GM18858 (cell line): ENCODE measurements at regions not wholly inside any gene's neighbourhood (a gene's known extent, or its start where the extent isn't known, plus 50 kb on each side); places are given as distances from the start of the nearest gene placed in this dataset.

Experiments used
- ATAC-seq: cut with Tn5 transposase; IDR thresholded peaks from one replicate; pipeline ENCODE4 v1.9.1; 2021; ENCODE audit not compliant: unreplicated experiment

DNA sequence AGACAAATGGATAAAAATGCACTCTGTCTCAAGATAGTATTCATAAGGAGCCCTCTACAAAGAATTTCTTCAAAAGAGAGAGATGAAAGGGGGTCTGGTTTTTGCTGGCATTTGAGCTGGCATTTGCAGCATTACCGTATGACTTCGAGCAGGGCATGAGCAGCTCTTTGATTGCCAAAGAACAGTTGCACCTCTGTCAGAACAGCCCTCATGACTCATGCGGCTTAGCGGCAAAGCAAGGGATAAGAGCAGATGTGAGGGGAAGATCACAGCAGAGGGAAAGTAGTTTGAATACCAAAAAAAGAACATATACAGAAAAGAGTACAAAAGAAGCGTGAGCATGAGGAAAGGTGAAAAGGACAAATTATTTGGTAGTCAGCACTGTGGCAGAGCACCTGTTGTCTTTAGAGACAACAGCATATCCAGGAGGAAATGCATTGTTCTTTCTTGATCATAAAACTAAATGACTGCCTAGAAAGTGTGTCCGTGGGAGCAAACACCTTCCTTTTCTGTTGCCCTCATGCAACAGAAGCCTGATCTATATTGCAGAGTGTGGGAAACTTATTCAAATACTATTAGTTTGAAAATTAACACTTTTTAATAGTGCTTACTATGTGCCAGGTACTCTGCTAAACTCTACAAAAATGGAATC, 80.5 kb upstream of the SLC24A5 start:
- ATAC-seq = no peak

DNA sequence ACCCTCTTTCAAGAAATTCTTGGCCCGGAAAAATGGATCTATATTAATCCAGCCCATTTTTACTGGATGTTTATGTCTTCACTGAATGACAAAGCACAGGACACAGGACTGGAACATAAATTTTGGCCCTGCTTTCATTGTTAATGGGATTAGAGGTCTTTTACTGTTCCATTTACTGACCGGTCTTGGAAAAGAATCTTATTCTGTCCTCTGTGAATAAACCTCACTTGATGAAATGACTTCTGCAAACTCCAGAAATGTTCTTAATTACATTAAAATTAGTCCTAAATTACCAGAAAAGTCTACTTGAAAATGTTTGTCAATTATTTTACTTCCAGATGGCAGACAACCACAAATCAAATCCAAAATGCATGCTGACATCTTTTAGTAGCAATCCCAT, 79.3 kb upstream of the SLC24A5 start:
- no peak for ATAC-seq

DNA sequence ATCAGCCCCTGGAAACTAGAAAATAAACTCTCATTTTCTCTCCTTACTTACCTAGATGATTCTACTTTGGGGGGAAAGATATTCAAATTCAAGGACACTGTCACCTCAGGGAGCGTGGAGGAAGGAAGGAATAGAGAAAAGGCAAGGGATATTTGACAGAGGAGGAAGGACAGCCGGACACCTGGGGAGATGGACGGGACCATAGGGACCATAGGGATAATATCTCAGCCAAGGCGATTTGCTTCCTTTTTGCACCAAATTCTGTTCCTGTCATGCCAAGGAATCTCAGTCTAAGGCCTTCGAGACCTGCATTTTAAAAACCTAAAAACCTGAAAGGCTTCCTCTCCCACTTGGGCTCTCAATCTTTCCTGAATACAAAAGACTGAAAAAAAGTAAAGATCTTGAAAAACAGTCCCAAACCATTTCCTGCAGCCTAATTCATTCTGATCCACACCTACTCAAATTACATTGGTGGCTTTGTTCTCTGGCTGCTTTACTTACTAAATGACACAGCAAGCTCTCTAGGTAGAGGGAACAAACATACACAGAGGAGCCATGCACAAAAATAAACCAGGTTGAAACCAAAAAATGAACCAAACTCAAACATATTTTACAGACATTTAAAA, 73.9 kb upstream of the SLC24A5 start:
- no peak for ATAC-seq

DNA sequence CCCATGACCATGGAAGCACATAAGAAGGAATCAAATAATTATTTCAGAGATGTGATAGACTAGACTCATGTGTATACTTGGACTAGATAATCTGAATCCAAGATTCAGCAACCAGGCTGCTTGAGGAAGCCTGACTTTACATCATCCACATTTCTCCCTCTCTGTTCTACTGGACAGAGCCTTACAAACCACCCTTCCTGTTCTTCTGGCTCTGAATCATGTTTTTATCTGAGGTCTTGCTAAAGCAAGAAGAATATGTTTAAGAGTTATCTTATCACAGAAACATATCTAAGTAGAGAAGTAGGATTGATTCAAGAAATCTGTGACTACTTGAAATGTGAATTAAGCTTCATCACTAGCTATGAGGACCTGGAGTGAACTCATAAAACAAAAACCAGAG, 71.1 kb upstream of the SLC24A5 start:
- ATAC-seq = no peak

DNA sequence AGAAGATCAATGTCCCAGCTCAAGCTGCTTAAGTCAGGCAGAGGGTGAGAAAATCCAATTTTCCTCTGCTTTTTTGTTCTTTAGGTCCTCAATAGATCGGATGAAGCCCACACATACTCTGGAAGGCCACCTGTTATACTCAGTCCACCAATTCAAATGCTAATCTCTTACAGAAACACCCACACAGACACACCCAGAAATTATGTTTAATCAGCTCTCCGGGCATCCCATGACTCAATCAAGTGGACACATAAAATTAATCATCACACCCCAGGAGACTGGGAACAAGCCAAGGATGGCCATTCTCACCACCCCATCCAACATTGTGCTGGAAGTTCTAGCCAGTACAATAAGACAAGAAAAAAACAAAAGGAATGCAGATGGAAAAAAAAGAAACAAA, 67.8 kb upstream of the SLC24A5 start:
- no peak for ATAC-seq

DNA sequence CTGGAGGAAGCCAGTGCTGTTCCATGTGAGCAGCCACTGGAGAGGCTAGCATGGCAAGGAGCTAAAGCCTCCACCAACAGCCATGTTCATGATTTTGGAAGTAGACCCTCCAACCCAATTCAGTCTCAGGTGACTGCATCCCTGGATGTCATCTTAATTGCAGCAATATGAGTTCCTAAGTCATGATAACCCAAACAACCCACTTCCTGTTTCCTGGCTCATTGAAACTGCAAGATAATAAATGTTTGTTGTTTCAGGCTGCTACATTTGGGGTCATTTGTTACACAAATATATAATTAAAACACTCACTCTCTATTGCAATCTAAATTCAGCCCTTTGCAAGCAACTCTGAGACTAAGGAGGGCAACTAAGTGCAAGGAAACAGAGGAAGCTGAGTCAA, 62.4 kb upstream of the SLC24A5 start:
- no peak for ATAC-seq

DNA sequence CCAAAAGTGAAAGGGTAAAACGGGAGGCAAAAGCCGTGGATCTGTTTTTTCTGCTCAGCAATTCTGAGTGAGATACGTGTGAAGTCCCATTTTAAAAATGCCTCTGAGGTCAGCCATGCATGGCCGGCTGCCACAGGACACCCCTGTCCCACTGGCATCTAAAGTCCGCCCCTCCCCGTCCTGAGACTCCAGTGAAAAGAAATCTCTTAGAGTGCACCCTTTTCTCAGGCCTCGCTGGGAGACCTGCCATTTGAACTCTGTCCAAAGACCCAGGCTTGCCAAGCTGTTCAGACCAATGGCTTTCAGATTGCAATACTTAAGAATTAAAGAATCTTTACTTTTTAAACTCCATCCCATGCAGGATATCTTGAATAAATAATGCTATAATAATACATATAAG, 61.0 kb upstream of the SLC24A5 start:
- ATAC-seq = no peak

DNA sequence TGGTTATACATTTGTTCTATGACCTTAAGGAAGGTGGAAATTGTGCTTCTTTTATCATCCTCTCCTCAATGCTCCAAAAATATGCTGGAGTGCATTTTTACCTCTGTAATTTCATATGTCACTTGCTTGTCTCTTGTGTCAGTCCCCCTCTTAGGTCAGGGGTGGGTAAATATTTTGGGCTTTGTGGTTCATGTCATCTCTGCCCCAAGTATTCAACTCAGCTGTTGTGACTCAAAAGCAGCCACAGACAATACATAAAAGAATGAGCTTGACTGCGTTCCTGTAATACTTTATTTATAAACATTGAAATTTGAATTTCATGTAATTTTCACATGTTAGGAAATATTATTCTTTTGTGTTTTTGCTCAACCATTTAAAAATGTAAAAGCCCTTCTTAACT, 60.4 kb upstream of the SLC24A5 start:
- ATAC-seq = no peak

DNA sequence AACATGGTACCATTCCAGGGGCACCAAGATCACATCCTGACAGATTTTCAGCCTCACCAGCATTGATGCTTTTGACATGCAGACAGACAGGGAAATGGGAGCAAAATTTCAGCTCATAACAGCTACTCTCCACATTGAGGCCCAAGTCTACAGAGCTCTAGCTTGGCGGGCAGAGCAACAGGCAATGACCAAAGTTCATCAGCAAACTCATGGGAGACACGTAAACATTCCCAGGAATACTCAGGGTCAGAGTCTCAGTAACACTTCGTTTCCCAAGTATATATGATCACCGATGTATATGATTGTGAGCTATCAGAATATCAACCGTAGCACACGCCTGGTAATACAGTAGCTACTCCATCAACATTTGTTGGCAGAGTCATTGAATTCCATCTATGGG, 59.2 kb upstream of the SLC24A5 start:
- no peak for ATAC-seq

DNA sequence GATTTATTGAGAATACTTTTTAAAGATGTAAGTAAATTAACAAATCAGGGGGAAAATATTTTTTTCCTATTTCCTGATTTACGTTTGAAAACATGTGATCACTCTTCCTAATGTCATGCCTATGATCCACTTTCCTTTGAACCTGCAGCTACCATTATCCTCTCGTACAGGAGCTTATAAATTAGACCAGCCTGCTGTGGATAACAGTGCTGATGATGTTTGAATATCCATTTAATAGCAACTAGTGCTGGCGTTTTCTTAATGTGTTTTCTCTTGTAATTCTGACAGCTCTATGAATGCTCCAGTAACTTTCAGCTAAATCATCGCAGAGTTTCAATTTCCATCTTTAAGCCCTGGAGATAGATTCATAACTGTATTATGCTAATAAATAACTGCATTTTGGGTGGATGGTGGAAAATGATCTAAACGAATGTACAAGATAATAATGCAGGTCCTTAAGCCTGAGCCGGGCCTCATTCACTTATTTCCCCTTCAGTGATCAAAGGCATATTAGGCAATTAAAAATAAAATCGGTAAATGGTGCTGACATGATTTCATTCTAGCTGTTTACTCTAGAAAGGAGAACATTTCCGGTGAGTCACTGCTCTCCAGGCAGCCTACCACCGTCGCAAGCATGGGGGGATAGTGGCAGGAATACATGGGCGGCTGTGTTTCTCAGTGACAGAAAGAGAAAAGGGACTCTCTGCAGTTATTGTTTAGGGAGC, 58.5 kb upstream of the SLC24A5 start:
- ATAC-seq = no peak

DNA sequence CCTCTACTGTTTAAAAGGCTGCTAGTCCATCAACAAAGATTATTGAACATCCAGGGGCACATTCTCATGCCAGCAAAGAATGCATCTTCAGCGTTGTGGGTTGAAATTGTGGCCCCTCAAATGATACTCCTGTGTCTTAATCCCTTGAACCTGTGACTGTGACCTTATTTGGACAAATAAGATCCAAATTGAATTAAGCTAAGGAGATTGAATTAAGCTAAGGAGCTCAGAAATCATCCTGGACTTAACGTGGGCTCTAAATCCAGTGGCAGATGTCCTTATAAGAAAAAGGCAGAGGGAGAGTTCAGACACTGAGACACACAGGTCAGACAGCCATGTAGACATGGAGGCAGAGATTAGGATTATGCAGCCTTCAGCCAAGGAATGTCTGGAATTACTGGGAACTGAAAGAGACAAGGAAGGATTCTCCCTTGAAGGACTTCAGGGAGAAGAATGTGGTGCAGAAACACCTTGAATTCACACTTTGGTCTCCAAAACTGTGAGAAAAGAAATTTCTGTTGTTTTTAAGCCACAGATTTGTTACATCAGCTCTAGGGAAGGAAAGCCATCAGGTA, 57.3 kb upstream of the SLC24A5 start:
- no peak for ATAC-seq

DNA sequence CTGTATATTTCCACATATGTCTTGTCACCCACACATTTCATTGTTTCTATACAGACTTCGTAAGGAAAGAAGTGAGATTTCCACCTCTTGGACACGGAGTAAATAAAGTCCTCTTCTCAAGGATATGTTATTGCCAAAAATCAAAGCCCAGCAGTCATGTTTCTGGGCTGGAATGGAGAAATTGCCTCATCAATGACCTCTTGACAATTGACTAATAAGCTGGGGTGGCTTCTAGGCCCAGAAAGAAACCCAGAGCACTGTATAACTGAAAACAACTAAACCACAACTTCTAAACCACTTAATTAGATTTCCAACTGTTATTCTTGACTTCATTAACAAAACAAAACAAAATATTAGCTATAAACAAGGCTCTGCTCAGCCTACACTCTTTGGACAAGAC, 56.4 kb upstream of the SLC24A5 start:
- ATAC-seq = no peak

DNA sequence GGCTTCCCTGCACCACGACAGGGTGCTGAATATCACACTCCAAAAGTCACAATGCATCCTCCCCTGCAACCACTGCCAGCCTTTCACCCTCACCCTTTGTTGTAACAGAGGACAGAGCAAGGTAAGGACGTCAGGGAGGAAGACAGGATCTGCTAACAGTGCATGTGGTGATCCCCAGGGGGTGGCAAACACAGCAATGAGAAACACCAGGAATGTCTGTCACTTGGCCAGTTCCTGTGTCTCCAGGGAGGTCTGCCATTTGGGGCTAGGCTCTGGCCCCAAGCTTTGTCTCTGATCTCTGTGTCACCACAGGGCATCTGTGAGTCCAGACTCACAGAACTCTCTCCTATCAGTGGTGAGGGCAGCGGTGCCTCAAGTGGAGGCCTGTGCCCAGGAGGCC, 54.3 kb upstream of the SLC24A5 start:
- ATAC-seq = no peak
